HEK293 (cell line): ENCODE measurements at regions not wholly inside any gene's neighbourhood (a gene's known extent, or its start where the extent isn't known, plus 50 kb on each side); places are given as distances from the start of the nearest gene placed in this dataset.

Experiments used
- CTCF ChIP-seq: fragments of 450-650 bp; formaldehyde crosslinking; IDR thresholded peaks from 2 replicates; pipeline ENCODE4 v1.5.1; 2016; ENCODE audit warnings: missing biosample characterization, missing genetic modification characterization
- HOXA7 ChIP-seq: sonication (generic); formaldehyde crosslinking; IDR thresholded peaks from 2 replicates; pipeline ENCODE4 v1.8.1; 2022; ENCODE audit warnings: missing genetic modification reagents, borderline replicate concordance
- KLF10 ChIP-seq: fragments of 450-650 bp; IDR thresholded peaks from 2 replicates; pipeline ENCODE4 v1.5.1; 2018; ENCODE audit warnings: missing biosample characterization, mild to moderate bottlenecking, missing genetic modification characterization
- KLF16 ChIP-seq: fragments of 450-650 bp; formaldehyde crosslinking; IDR thresholded peaks from 2 replicates; pipeline ENCODE4 v1.5.1; 2017; ENCODE audit warnings: missing biosample characterization, missing genetic modification characterization
- SCRT2 ChIP-seq: fragments of 450-650 bp; formaldehyde crosslinking; IDR thresholded peaks from 2 replicates; pipeline ENCODE4 v1.5.1; 2016; ENCODE audit warnings: missing biosample characterization, missing genetic modification characterization
- ZBTB8A ChIP-seq: fragments of 450-650 bp; formaldehyde crosslinking; IDR thresholded peaks from 2 replicates; pipeline ENCODE4 v1.5.1; 2016; ENCODE audit warnings: missing biosample characterization, missing genetic modification characterization
- ZNF175 ChIP-seq: fragments of 450-650 bp; formaldehyde crosslinking; IDR thresholded peaks from 2 replicates; pipeline ENCODE4 v1.5.1; 2016; ENCODE audit warnings: missing biosample characterization, missing genetic modification characterization
- ZNF366 ChIP-seq: fragments of 450-650 bp; formaldehyde crosslinking; conservative IDR thresholded peaks from 2 replicates; pipeline ENCODE4 v1.5.1; 2016; ENCODE audit warnings: missing biosample characterization, missing genetic modification characterization
- ZNF404 ChIP-seq: fragments of 450-650 bp; formaldehyde crosslinking; IDR thresholded peaks from 2 replicates; pipeline ENCODE4 v1.5.1; 2017; ENCODE audit warnings: missing biosample characterization, missing genetic modification characterization
- ZSCAN23 ChIP-seq: fragments of 450-650 bp; formaldehyde crosslinking; IDR thresholded peaks from 2 replicates; pipeline ENCODE4 v1.5.1; 2016; ENCODE audit warnings: missing biosample characterization, missing genetic modification characterization

GRCh38 chr10:30747633-30748032 is 118.1 kb upstream of the LYZL2 start:
- TF ChIP-seq ZNF404 (tag by site-specific recombination), result no peak
- TF ChIP-seq ZBTB8A (tag by site-specific recombination), result no peak
- no peak for TF ChIP-seq ZSCAN23 (tag by site-specific recombination)
- no peak for TF ChIP-seq HOXA7 (CRISPR knock-in tag)
- TF ChIP-seq SCRT2 (tag by site-specific recombination), result no peak
- no peak for TF ChIP-seq ZNF175 (tag by site-specific recombination)
- TF ChIP-seq KLF10, result no peak
- no peak for TF ChIP-seq CTCF (tag by site-specific recombination)
- no peak for TF ChIP-seq ZNF366 (tag by site-specific recombination)
- TF ChIP-seq KLF16, result no peak
